Glomerular visceral epithelial cell (primary cell): ENCODE measurements at regions not wholly inside any gene's neighbourhood (a gene's known extent, or its start where the extent isn't known, plus 50 kb on each side); places are given as distances from the start of the nearest gene placed in this dataset.

Source experiments
- DNase-seq: peaks from one replicate; pipeline ENCODE4 v3.0.0-alpha.2; 2016; ENCODE audit errors: extremely low spot score

DNA sequence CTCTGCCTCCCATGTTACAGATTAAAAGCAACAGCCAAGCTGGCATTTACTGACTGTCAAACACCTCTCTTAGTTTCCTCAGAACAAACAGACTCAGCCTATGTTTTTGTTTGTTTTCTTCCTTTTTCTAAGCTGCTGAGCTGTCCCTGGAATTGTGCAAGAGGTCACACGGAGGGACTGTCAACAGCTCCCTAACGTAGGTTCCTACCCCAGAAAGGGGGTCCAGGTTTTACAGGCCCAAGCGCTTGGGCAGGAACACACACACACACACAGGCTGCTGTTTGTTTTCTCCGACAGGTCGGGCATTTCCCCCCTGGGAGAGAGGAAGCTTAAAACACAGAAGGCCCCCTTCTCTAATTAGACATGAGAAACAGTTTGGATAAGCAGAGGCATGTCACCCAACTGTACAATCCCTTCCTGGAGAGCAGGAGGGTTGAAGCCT, 739.6 kb upstream of the TBX3 start:
- no peak for DNase-seq

DNA sequence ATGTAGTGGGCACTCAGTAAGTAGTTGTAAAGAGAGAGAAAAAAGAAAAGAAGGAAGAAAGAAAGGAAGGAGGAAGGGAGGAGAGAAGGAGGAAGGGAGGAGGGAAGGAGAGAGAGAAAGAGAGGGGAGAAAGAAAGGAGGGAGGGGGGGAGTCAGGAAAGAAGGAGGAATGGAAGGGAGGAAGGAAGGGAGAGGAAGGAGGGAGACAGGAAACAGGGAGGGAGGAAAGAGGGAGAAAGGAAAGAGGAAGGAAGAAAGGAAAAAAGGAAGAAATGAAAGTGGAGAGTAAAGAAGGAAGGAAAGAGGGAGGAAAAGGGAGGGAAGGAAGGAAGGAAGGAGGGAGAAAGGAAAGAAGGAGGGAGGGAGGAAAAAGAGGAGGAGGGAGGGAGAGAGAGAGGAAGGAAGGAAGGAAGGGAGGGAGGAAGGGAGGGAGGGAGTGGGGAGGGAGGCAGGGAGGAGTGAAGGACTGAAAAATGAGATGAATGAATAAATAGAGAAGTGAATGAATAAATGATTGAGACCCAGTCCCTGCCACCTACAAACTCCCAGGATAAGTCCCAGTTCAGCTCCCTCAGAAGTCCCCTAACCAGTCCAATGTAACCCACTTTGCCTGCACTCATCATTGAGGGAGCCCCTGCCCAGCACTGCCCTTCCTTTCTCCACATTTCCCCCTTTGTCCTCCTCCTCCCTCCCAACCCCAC, 739.0 kb upstream of the TBX3 start:
- no peak for DNase-seq

DNA sequence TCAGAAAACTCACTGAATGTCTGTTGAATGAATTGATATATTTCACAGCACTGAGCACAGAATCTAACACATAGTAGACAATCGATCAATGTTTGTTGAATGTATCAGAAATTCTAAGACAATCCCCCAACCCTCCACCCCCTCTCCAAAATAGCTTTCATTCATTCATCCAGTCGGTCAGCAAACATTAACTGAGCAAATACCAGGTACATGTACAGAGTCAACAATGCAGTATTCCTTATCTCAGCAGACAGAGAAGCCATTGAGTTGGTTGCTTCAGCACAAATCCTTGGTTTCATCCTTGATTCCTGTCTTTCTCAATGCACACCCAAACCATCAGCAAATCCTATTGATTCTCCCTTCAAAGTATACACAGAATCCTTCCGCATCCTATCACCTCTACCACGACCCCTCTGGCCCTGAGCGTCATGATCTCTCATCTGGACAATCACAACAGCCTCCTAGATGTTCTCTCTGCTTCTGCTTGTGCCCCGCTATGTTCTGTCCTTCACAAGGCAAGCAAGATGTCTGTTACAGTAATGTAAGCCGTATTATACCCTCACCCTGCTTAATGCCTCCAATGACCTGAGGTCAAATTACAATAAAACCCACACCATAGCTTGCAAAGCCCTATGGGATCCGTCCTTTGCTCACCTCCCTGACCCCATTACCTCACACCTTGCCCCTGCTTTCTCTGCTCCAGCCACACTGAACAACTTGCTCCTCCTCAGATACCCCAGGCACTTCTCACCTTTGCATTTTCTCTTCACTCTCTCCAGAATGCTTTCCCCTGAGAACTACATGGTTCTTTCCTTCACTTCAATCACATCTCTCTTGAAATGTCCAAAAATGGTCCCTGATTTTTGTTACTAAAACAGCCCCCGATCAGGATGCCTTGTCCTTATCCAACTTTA, 738.1 kb upstream of the TBX3 start:
- no peak for DNase-seq

DNA sequence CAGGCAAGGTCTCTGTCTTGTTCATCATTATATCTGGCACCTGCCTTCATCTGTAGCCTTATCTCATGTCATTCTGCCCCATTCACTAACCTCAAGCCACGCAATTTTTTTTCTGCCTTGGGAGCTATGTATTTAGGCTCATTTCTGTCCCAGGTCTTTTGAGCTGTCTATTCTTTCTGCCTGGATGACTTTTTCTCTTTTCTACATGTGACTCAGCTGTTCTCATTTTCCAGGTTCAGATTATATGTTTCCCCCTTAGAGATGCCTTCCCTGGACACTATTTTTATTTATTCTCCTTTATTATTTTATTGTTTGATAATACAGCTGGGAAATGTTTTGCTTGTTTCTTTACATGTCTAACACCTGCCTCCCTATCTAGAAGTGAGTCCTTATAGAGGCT, 737.4 kb upstream of the TBX3 start:
- DNase-seq = no peak

DNA sequence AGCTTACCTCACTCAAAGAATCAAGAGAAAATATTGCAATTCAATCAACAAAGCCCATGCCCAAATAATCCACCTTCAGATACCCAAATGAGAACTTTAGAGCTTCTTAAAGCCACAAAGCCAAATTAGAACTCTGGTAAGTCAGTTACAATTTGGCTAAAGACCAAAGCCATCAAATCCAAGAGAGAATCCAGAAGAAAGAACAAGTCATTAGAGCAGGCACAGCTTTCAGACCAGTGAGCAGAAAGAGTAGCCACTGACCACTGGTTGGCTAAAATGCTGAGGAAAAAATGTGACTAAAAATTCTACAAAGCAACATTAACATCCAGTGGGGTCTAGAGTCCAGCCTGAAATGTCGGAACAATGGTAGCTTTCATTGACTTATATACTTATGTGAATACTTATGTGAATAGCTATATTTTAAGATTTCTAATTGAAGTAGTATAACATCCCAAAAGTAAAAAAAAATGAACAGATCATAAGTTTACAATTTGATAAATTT, 735.2 kb upstream of the TBX3 start:
- no peak for DNase-seq

DNA sequence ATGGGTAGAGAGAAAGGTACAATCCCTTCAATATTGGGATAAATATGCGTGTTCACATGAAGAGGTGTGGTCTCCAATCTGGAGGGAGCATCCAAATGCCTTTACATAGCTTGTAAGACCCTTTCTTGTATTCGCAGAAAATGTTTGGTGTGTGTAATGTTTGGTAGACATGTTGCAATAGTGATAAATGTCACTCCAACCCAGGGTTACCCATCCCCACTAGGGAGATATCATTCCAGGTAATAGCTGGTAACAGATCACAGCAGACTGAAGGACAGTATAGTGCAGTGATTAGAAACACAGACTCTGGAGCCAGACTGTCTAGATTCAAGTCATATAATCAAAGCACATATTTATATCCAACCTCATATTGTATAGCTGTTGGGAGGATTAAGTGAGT, 733.6 kb upstream of the TBX3 start:
- no peak for DNase-seq

DNA sequence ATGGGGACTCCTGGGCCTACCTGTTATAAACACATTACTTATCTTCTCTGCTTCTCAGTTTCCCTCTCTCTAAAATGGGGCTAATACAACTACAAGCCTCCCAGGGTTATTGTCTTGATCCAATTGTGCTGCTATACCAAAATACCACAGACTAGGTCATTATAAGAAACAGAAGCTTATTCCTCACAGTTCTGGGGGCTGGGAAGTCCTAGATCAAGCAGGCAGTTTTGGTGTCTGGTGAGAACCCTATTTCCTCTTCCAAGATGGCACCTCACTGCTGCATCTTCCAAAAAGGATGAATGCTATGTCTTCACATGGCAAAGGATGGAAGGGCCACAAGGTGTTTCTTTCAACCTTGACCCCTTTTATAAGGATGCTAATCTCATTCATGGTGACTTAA, 732.9 kb upstream of the TBX3 start:
- no peak for DNase-seq

DNA sequence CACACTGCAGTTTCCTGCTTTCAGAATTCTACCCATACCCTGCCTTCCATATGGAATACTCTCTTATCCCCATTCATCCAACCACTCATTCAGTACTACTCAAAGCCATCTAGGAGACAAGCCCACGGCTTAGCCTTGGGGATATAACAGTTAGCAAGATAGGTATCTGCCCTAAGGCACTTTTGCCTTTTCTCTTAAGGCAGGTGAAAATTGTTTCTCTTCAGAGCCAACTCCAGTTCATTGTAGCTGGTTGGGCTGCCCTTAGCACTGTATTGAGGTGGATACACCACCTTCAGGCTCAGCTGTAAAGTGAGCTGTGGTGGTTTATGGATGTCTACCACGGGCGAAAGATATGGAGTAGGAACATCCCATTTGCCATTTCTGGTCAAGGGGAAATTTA, 729.7 kb upstream of the TBX3 start:
- no peak for DNase-seq

DNA sequence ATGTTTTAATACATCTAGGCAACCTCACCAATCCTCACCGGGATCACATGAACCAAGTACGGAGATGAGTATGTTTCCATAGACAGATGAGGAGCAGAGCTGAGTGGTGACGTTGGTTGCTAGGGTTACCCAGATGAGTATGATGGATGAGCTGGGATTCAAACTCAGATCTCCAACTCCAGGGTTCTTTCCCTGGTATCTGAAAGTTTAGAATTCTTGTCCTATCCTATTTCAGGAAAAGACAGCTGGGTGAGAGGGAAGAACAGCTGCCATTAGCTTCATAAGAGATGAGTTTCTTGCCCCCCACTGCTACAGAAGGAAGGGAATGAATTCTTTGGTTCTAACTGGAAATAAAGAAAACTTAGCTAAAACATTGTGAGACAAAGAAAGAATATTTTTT, 728.9 kb upstream of the TBX3 start:
- DNase-seq = no peak

DNA sequence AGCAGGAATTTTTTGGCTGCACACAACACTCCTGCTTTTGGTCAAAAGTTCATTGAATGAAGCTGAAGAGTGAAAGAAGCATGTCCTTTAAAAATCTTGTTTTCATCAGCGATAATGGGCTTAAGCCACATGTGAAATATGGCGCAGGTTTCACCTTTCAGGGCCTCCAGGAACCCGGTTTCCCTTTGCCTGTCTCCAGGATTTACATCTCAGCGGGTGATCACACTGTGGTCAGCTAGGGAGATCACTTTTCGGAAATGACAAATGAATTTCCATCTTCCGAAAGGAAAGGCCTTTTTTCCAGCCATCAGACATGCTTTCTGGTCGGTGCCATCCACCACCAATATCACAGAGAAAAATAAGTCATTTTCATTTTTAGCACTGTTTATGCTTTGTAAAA, 727.1 kb upstream of the TBX3 start:
- no peak for DNase-seq

DNA sequence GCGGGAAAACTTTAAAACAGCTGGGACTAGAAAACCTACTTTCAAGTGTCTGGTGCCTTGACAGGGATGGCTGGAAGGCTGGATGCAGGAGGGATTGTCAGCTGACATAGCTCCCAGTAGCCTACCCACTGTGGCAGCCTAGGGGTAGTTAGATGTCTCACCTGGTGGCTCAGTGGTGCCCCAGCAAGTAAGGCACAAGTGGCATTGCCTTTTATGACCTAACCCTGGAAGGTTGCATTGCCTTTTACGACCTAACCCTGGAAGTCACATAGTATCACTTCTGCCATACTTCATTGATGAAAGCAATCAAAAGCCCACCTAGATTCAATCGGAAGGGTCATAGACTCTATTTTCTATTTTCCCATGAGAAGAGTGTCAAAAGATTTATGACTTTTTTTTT, 724.7 kb upstream of the TBX3 start:
- DNase-seq = no peak

DNA sequence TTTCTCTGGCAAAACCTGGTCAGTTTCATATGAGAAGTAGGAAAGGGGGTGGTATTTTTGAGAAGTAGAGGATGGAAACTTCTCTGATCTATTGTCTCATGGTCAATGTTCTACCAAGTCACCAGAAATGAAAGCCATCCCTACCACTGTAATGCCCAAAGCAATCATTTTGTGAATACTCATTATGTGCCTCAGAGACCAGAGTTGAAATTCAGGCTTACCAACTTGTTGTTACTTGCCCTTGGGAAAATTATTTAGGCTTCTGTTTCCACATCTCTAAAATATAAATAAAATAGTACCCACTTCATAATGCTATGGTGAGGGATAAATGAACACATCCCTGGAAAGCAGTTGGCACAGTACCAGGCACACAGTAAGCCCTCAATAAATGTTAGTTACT, 723.7 kb upstream of the TBX3 start:
- DNase-seq = no peak

DNA sequence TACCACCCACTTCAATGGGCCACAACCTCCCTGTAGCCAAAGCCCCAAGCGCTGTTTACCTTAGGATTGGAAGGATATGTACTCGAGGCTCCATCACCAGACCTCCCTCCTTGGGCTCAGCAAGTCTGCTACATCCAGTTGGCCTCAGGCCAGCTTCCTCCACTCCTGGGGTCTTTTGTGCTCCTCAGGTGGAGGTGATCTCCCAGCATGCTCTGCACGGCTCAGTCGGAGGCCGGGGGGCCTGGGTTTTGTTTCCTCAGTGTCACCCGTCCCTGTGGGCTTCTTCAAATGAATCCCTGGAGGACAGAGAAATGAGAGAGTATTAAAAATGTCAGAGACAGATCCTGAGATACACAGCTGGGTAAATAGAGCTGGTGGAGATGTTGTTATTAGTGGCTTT, 723.1 kb upstream of the TBX3 start:
- no peak for DNase-seq

DNA sequence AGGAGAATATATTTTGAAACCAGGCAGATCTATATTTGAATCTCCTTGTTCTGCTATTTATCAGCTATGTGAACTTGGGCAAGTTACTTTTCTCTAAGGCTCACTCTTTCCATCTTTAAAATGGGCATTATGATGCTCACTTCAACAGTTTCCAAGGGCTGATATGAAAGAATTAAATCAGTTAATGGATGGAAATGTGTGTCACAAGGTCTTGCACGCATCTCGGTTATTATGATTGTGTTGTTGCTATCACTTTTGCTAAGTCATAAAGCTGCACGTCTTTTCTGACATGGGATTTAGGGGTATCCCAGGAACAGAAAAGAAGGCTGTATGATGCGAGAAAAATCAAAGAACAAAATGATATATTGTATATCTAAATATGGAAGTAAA, 721.5 kb upstream of the TBX3 start:
- DNase-seq = no peak

DNA sequence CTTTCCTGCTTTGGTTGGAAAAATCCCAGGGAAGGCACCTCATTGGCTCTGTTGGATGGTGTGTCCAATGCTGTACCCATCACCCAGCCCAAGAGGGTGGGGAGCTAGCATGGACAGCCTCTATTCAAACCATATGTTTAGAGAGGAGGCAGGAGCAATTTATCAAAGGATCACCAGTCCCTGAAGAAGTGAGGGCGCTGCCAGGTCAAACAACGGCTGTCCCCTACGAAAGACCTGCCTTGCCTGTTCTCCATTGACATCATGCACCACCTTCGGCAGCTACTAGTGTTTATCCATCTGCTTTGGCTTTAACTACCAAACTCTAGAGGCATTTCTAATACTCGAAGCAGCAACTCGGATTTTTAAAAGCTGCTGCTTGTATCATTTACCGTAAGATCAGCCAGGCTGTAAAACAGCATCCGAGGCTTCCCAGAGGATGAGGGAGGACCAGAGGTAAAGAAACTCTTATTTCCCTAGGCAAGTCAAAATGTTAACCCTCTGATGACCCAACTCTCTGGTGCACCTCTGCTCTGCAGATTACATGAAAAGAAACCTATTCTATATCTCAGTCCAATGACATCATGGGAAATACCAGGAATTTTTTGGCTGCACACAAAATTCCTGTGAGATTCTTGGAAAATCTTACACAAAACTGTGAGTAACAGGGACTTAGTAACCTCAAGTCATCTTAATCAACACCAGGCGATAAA, 720.9 kb upstream of the TBX3 start:
- DNase-seq = peak; percentile 78

DNA sequence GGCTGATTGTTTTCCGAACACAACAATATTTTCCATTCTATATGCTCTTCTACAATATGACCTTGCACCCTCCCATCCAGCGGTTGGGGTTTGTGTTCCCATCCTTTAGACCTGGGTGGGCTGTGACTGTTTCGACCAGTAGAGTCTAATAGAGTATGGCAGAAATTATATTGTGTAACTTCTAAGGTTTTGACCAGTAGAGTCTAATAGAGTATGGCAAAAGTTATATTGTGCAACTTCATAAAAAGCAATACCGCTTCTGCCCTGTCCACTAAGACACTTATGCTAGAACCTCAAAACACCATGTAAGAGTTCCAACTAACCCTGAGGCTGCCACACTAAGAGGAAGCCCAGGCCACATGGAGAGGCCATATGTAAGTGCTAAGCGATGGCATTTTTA, 719.7 kb upstream of the TBX3 start:
- DNase-seq = no peak

DNA sequence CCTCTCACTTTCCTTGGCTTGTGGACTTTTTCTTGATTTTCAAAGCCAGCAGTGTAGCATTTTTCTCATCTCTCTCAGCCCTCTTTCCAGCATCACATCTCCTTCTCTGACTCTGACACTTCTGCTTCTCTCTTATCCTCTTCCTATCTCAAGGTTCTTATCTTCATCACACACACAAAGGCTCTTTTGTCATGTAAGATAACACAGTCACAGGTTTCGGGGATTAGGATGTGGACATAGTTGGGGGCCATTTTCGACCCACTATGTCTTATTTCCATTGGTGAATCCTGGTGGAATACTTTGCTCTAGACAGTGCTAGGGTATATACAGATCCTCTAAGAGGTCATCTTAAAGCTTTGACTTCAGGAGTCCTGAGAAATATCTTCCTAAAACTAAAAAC, 719.3 kb upstream of the TBX3 start:
- no peak for DNase-seq

DNA sequence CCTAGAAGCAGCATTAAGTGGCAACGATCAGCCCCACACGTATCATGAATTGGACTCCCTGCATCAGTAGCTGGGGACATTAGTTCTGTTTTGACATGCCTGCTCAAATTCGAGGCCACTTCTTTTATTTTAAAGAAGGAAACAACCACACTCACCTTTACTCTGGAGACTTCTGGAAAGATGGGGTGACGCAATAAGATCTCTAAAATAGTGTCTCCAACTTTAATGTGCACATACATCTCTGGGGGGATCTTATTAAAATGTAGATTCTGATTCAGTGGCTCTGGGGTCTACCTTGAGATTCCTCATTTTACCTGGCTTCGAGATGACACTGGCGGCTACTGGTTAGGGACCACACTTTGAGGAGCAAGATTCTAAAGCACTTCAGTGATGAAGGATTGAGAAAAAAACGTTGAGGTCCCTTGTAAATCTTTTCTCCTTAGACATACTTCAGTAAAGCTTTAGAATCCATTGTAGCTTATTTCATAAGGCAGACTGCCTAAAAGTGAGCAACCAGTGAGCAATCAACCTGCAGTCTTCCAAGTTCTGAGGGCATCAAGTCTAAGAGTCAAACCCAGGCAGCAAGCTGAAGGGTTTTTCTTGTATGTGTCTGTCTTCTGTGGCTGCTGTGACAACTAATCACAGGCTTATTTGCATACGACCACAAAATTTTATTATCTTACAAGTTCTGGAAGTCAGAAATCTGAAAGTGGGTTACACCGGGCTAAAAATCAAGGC, 718.6 kb upstream of the TBX3 start:
- DNase-seq = no peak

DNA sequence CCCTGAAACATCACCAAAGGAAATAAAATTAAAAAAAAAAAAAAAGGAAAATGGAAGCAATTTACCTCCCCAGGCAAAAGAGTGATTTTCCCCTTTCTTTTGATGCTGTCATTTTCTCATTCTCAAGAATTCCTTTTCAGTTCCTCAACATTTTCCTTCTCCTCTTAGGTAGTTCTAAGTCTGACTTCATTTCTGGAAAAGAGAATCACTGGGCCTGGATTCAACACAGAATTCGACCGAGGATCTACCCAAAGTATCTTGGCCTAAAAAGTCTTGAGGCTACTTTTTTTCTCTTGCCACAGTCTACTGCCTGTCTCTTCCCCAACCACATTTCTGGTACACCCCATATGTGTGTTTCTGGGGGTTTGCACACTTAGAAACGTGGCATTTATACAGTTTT, 717.8 kb upstream of the TBX3 start:
- DNase-seq = no peak

DNA sequence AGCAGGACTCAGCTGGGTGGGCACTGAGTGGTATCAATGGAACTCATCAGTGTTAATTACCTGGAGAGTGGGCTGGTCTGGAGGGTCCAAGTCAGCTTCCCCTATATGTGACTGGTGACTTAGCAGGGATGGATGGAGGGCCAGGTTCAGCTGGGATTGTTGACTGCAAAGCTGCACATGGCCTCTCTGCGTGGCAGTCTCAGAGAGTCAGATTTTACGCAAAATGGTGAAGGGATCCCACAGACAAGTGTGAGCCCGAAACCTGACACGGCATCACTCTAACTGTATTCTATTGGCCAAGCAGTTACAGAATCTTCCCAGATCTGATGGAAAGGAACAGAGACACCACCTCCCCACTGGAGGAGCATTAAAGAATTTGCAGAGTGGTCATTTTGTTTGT, 716.0 kb upstream of the TBX3 start:
- DNase-seq = no peak

DNA sequence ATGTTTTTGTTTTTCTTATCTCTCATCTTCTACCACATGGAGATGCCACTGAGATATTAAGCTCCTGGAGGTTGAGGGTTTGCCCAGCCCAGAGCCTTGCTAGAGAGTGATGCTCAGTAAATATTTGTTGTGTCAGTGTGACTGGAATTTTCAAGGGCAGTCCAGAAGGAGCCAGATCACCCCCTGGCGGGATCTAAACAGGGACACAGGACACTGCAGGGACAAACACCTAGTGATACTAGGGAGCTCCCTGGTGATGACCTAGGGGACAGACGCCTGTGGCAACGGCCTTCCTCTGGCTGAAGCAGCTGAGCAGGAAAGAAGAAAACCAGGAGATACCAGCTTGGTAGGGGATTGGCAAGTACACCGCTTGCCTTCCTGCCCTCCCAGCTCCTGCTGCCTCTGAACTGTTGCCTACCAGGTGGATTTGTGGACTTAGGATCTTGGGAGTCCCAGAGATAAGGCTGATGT, 714.4 kb upstream of the TBX3 start:
- DNase-seq = peak; percentile 3

DNA sequence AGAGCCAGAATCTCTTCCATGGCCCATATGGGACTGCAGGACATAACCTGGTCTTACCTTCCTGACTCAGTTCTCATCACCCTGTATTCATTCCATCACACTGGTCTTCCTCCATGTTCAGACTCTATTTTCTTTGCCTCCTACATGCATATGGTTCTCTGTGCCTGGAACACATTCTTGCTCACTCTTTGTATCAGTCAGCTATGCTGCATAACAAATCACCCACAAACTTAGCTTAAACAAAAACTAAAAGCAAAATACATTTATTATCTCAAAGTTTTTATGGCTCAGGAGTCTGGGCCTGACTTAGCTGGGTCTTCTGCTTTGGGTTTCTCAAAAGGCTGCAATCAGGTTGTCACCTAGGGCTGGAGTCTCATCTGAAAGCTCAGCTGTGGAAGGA, 712.6 kb upstream of the TBX3 start:
- no peak for DNase-seq
